Fibroblast of lung (primary cell): ENCODE measurements at regions not wholly inside any gene's neighbourhood (a gene's known extent, or its start where the extent isn't known, plus 50 kb on each side); places are given as distances from the start of the nearest gene placed in this dataset.

Experiments
- CTCF ChIP-seq, 2 donors: IDR thresholded peaks in 1 of 2; conservative IDR thresholded peaks in 1 of 2; 1 replicate in 1 of 2; 2 replicates in 1 of 2; pipeline ENCODE4 v1.5.1; 2011 to 2012; ENCODE audit warnings: low read length in 2 of 2, control low read depth in 1 of 2, inconsistent platforms in 1 of 2, low read depth in 1 of 2, mild to moderate bottlenecking in 1 of 2
- EZH2 ChIP-seq: IDR thresholded peaks from 2 replicates; pipeline ENCODE4 v1.5.1; 2012; ENCODE audit warnings: low read length, control low read depth, mild to moderate bottlenecking; ENCODE audit errors: missing control alignments

- no peak for TF ChIP-seq CTCF (conservative IDR thresholded peaks at IDR 0.05 in 1 of 2, IDR thresholded peaks at IDR 0.05 in 1 of 2; ENCODE audit: low read depth in 1 of 2, low read length in 2 of 2)
- no peak for TF ChIP-seq EZH2
Measured at GRCh38 chr21:21751286-21751685, 753.1 kb downstream of the NCAM2 start.
